Lower lobe of right lung (tissue), 2 donors: ENCODE measurements at regions not wholly inside any gene's neighbourhood (a gene's known extent, or its start where the extent isn't known, plus 50 kb on each side); places are given as distances from the start of the nearest gene placed in this dataset.

ENCODE experiments used
- ATAC-seq, 2 donors: fragments of 200-7000 bp; cut with Tn5 transposase; one replicate each; pipeline ENCODE4 v1.9.1; 2020 to 2022; ENCODE audit warnings: mild to moderate bottlenecking in 2 of 2, moderate library complexity in 2 of 2
- DNase-seq: peaks from one replicate; pipeline ENCODE4 v3.0.0-alpha.2; 2020
- H3K27ac ChIP-seq: fragments of 200-600 bp; one replicate; pipeline ENCODE4 v1.8.0; 2022
- H3K27me3 ChIP-seq: fragments of 200-600 bp; one replicate; pipeline ENCODE4 v1.8.0; 2022; ENCODE audit warnings: low read depth
- H3K36me3 ChIP-seq: fragments of 200-600 bp; one replicate; pipeline ENCODE4 v1.8.0; 2022; ENCODE audit warnings: mild to moderate bottlenecking
- H3K4me1 ChIP-seq: fragments of 200-600 bp; one replicate; pipeline ENCODE4 v1.8.0; 2022
- H3K4me3 ChIP-seq: fragments of 200-600 bp; one replicate; pipeline ENCODE4 v1.8.0; 2022; ENCODE audit warnings: mild to moderate bottlenecking
- H3K9me3 ChIP-seq: fragments of 200-600 bp; one replicate; pipeline ENCODE4 v1.8.0; 2022
- CTCF ChIP-seq: fragments of 200-600 bp; IDR thresholded peaks from one replicate; pipeline ENCODE4 v1.8.0; 2022; ENCODE audit warnings: antibody characterized with exemption, mild to moderate bottlenecking
- intact Hi-C: fragments of 100-400 bp; cut with DNase I; formaldehyde crosslinking; loops from one replicate; pipeline ENCODE4 v1.11.0; 2022
- donor health status: DM: no; HTN: yes; CAD: no; lungs with severe emphysema.

- Histone ChIP-seq H3K4me1 (no peaks in the 10 kb centered on the region), H3K27ac (no peak overlapping the region), H3K27me3 (peaks cover 14% of the 10 kb centered on the region), H3K36me3 (no peaks in the 10 kb centered on the region), H3K9me3 (no peaks in the 10 kb centered on the region), H3K4me3 (peak overlapping the region; percentile 15)
- ATAC-seq = peak; percentile 46 to 54
- TF ChIP-seq CTCF = no peak
- intact Hi-C loops = no loop called here
- DNase-seq = no peak
These were observed 370.3 kb upstream of the SMIM31 start for GRCh38 chr4:164383358-164384220.

- Histone ChIP-seq H3K27me3 (peaks cover 14% of the 10 kb centered on the region), H3K4me3 (no peak overlapping the region), H3K9me3 (no peaks in the 10 kb centered on the region), H3K27ac (no peak overlapping the region), H3K36me3 (no peaks in the 10 kb centered on the region), H3K4me1 (no peaks in the 10 kb centered on the region)
- intact Hi-C loops = no loop called here
- TF ChIP-seq CTCF = no peak
- ATAC-seq (no peak), DNase-seq (no peak)
These were observed 369.5 kb upstream of the SMIM31 start for GRCh38 chr4:164384416-164384815.

GRCh38 chr4:164396439-164396838 lies 357.5 kb upstream of the SMIM31 start:
- no peaks in the 10 kb centered on the region for H3K4me1 ChIP-seq
- H3K4me3 ChIP-seq = no peak overlapping the region
- no peaks in the 10 kb centered on the region for H3K36me3 ChIP-seq
- H3K9me3 ChIP-seq = no peaks in the 10 kb centered on the region
- no peak for TF ChIP-seq CTCF
- no peaks in the 10 kb centered on the region for H3K27me3 ChIP-seq
- intact Hi-C loops = no loop called here
- no peak overlapping the region for H3K27ac ChIP-seq
- ATAC-seq = no peak
- no peak for DNase-seq

DNA sequence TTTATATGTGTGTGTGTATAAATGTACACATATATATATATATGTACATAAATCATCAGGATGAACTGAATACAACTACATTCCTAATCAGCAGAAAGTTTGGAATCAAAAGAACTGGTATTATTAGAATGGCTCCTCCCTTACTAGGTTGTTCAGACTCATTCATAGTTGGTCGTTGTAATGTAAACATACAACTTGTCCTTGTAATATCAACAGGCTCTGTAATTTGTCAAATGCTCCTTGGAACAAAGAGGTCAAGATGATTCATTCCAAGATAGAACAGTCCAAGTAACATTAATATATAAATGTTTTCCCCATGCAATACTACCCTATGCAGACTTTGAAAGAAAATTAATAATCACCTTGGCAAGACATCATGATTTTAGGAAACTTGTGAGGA lies 351.4 kb upstream of the SMIM31 start:
- no peaks in the 10 kb centered on the region for H3K36me3 ChIP-seq
- no peak for TF ChIP-seq CTCF
- no peak overlapping the region for H3K27ac ChIP-seq
- intact Hi-C loops = no loop called here
- H3K4me1 ChIP-seq = no peaks in the 10 kb centered on the region
- H3K4me3 ChIP-seq = no peak overlapping the region
- ATAC-seq = no peak
- no peaks in the 10 kb centered on the region for H3K9me3 ChIP-seq
- no peaks in the 10 kb centered on the region for H3K27me3 ChIP-seq
- DNase-seq = no peak

DNA sequence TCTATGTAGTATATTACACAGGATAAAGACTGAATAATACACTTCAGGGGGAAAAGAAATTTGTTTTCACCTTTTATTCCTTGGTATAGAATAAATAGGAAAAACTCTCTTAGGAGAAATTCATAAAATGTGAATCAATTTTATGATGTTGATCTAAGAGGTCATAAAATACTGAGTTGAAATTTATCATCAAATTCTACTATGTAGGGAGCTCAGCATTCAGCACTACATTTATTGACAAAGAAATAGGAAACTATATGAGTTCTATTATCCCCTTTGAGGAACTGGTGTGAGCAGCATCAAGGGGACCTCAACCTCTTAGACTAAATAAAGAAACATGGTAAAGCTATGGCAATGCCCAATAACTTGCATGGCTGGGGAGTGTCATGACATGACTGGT lies 348.2 kb upstream of the SMIM31 start:
- intact Hi-C loops = no loop called here

More for the DNA sequence above, 348.2 kb upstream of the SMIM31 start:
- Histone ChIP-seq H3K4me3 (no peak overlapping the region), H3K4me1 (no peaks in the 10 kb centered on the region), H3K27me3 (no peaks in the 10 kb centered on the region), H3K27ac (no peak overlapping the region), H3K36me3 (no peaks in the 10 kb centered on the region), H3K9me3 (no peaks in the 10 kb centered on the region)
- ATAC-seq (no peak), DNase-seq (no peak)
- TF ChIP-seq CTCF = no peak
